Stomach (tissue), 8 donors: ENCODE measurements at regions not wholly inside any gene's neighbourhood (a gene's known extent, or its start where the extent isn't known, plus 50 kb on each side); places are given as distances from the start of the nearest gene placed in this dataset.

Experiments
- DNase-seq, 2 donors: peaks; one replicate each; pipeline versions ENCODE4 v3.0.0 to v3.0.0-alpha.2; 2013 to 2019
- H3K27ac ChIP-seq, 5 donors: fragments of 200-600 bp in 4 of 5; sonication (generic) in 4 of 5; one replicate each; pipeline ENCODE4 v1.5.1; 2013 to 2019; ENCODE audit warnings: mild to moderate bottlenecking in 1 of 5, moderate library complexity in 1 of 5
- H3K27me3 ChIP-seq, 3 donors: fragments of 200-600 bp; sonication (generic); one replicate each; pipeline ENCODE4 v1.5.1; 2017 to 2019; ENCODE audit warnings: mixed run types in 1 of 3
- H3K36me3 ChIP-seq, 4 donors: fragments of 200-600 bp; sonication (generic); 1 replicate in 3 of 4; 2 replicates in 1 of 4; pipeline ENCODE4 v1.5.1; 2016 to 2019
- H3K4me1 ChIP-seq, 4 donors: fragments of 200-600 bp; sonication (generic); one replicate each; pipeline ENCODE4 v1.5.1; 2016 to 2019
- H3K4me3 ChIP-seq, 4 donors: fragments of 200-600 bp; sonication (generic) in 3 of 4; one replicate each; pipeline ENCODE4 v1.5.1; 2016 to 2019; ENCODE audit warnings: mild to moderate bottlenecking in 1 of 4
- H3K9me3 ChIP-seq, 4 donors: fragments of 200-600 bp; sonication (generic); one replicate each; pipeline ENCODE4 v1.5.1; 2016 to 2019
- EP300 ChIP-seq: sonication (generic); formaldehyde crosslinking; IDR thresholded peaks from one replicate; pipeline ENCODE4 v1.6.1; 2017; ENCODE audit warnings: antibody characterized with exemption
- POLR2A ChIP-seq, 4 donors: fragments of 450-650 bp; IDR thresholded peaks; one replicate each; pipeline ENCODE4 v1.6.1; 2016; ENCODE audit warnings: antibody characterized with exemption in 4 of 4, control low read depth in 2 of 4, mild to moderate bottlenecking in 1 of 4, moderate library complexity in 1 of 4
- POLR2AphosphoS5 ChIP-seq, 3 donors: sonication (generic); formaldehyde crosslinking; IDR thresholded peaks; one replicate each; pipeline ENCODE4 v1.6.1; 2016; ENCODE audit warnings: antibody characterized with exemption in 3 of 3
- WGBS, 5 donors: extraction: QIAGEN DNeasy Blood & Tissue Kit in 3 of 5; methylation state at CpG; one replicate each; pipeline versions ENCODE4 v1.1.5 to v1.1.7; 2013 to 2018; 5-methylcytosine and 5-hydroxymethylcytosine counted together
- intact Hi-C: fragments of 100-400 bp; cut with DNase I; formaldehyde crosslinking; loops from one replicate; pipeline ENCODE4 v1.15.1; 2023; ENCODE audit warnings: low total_unique reads
- TF ChIP-seq, protein P1 (sequence below), 7 experiments: fragments of 450-650 bp in 4 of 7; fragments of 200-600 bp in 3 of 7; sonication (generic) in 3 of 7; IDR thresholded peaks; one replicate each; pipeline ENCODE4 v1.5.1; 2016 to 2019; ENCODE audit warnings: antibody characterized with exemption in 7 of 7, control low read depth in 2 of 7, mild to moderate bottlenecking in 1 of 7
- donor health status: healthy with polysubstance abuse.
- donor health status: Bipolar disorder and iron deficiency.
- donor health status: healthy.

DNA sequence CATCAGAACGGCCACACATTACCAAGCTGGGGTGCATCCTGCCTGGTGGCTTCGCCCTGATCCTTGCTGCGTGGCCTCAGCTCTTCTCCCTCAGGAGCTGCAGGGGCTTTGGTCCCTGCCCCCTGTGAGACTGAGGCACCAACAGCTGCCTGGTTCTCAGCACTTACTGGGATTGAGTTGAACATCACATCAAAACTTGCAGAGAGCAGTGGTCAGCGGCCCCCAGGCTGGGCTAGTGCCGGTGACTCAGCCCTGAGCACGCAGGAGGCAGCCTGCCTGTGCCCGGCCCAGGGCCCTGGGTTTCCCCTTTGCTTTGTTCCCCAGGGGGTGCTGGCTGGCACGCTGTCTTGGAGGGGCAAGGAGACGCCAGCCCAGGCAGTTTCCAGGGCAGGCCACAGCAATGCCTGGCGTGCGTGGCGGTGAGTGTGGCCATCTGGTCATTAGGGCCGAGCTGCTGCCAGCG, 63.3 kb downstream of the DLL1 start:
- TF ChIP-seq, protein P1, sequence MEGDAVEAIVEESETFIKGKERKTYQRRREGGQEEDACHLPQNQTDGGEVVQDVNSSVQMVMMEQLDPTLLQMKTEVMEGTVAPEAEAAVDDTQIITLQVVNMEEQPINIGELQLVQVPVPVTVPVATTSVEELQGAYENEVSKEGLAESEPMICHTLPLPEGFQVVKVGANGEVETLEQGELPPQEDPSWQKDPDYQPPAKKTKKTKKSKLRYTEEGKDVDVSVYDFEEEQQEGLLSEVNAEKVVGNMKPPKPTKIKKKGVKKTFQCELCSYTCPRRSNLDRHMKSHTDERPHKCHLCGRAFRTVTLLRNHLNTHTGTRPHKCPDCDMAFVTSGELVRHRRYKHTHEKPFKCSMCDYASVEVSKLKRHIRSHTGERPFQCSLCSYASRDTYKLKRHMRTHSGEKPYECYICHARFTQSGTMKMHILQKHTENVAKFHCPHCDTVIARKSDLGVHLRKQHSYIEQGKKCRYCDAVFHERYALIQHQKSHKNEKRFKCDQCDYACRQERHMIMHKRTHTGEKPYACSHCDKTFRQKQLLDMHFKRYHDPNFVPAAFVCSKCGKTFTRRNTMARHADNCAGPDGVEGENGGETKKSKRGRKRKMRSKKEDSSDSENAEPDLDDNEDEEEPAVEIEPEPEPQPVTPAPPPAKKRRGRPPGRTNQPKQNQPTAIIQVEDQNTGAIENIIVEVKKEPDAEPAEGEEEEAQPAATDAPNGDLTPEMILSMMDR (IDR thresholded peaks at IDR 0.05), result no peak
- TF ChIP-seq EP300 (no peak), POLR2AphosphoS5 (IDR thresholded peaks at IDR 0.05) (no peak), POLR2A (IDR thresholded peaks at IDR 0.05) (no peak)

DNA sequence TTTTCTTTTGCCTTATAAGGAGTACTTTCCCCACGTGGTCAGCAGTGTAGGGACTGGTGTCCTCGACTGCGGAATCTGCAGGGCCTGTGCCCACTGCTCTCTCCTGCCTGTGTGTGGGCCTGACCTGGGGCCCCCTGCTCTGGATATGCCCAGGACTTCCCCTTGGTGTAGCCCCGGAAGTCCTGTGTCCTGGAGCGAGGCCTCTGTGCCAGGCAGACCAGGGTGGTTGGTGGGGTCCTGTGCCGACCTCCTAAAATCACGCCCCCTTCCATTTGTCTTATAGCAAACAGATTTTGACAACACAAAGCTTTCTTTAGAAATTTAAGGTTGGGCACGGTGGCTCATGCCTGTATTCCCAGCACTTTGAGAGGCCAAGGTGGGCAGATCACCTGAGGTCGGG, 64.2 kb downstream of the DLL1 start:
- intact Hi-C loops, result no loop called here
- TF ChIP-seq POLR2A (IDR thresholded peaks at IDR 0.05), result no peak
- TF ChIP-seq, protein P1 (IDR thresholded peaks at IDR 0.05), result no peak
- TF ChIP-seq EP300, result no peak
- Histone ChIP-seq H3K9me3 (no peaks in the 10 kb centered on the region), H3K4me1 (peaks cover 9 to 31% (median 20%) of the 10 kb centered on the region in 4 donors), H3K27me3 (no peaks in the 10 kb centered on the region), H3K27ac (no peak overlapping the region), H3K4me3 (no peak overlapping the region), H3K36me3 (no peaks in the 10 kb centered on the region)
- 77 to 92% (median 85%) methylated on average over 9 of the region's 9 CpGs for WGBS, 5 donors
- DNase-seq, result no peak

More for the DNA sequence above, 63.3 kb downstream of the DLL1 start:
- no peaks in the 10 kb centered on the region for H3K36me3 ChIP-seq
- intact Hi-C loops, result no loop called here
- peaks cover 9 to 30% (median 20%) of the 10 kb centered on the region in 4 donors for H3K4me1 ChIP-seq
- no peak overlapping the region for H3K27ac ChIP-seq
- H3K9me3 ChIP-seq, result no peaks in the 10 kb centered on the region
- no peak overlapping the region for H3K4me3 ChIP-seq
- 88 to 94% (median 90%) methylated on average over 14 of the region's 14 CpGs for WGBS, 5 donors
- DNase-seq, result no peak
- H3K27me3 ChIP-seq, result no peaks in the 10 kb centered on the region

DNA sequence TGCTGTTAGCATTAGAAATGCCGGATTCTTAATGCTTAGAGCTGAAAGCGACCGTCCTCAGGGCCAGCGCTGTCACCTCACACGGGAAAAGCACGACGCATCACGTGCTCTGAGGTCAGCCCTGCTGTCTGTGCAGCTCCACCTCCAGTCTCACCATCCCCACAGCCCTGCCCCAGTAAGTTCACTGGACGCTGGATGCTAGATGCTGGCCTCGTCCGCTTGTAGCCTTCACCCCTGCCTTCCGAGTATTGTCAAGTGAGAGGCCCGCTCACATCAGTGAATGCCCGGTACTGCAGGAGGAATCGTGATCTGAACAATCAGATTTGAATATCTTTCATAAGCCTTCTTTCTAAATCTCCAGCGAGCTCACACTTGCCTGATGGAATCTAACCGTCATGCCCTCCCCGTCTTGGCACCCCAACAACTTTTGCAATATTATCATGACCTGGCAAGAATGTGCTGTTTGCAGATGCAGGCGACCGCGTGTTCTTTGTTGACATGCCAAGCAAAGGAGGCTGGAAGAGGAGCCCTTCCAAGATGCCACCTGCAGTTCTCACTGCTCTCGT, 64.9 kb downstream of the DLL1 start:
- intact Hi-C loops, result no loop called here
- peak; percentile 41 to 47 for DNase-seq
- H3K4me1 ChIP-seq, result peaks cover 9 to 31% (median 20%) of the 10 kb centered on the region in 4 donors
- no peaks in the 10 kb centered on the region for H3K9me3 ChIP-seq
- no peak overlapping the region for H3K4me3 ChIP-seq
- no peak for TF ChIP-seq POLR2A (IDR thresholded peaks at IDR 0.05)
- TF ChIP-seq, protein P1 (IDR thresholded peaks at IDR 0.05), result no peak
- TF ChIP-seq EP300, result no peak
- TF ChIP-seq POLR2AphosphoS5 (IDR thresholded peaks at IDR 0.05), result no peak
- no peaks in the 10 kb centered on the region for H3K36me3 ChIP-seq
- whole genome bisulfite sequencing, 5 donors, result 56 to 74% (median 66%) methylated on average over 22 of the region's 22 CpGs
- no peaks in the 10 kb centered on the region for H3K27me3 ChIP-seq
- peak overlapping the region in 3 of 5 donors; percentile 15 to 68 (median 28) for H3K27ac ChIP-seq

DNA sequence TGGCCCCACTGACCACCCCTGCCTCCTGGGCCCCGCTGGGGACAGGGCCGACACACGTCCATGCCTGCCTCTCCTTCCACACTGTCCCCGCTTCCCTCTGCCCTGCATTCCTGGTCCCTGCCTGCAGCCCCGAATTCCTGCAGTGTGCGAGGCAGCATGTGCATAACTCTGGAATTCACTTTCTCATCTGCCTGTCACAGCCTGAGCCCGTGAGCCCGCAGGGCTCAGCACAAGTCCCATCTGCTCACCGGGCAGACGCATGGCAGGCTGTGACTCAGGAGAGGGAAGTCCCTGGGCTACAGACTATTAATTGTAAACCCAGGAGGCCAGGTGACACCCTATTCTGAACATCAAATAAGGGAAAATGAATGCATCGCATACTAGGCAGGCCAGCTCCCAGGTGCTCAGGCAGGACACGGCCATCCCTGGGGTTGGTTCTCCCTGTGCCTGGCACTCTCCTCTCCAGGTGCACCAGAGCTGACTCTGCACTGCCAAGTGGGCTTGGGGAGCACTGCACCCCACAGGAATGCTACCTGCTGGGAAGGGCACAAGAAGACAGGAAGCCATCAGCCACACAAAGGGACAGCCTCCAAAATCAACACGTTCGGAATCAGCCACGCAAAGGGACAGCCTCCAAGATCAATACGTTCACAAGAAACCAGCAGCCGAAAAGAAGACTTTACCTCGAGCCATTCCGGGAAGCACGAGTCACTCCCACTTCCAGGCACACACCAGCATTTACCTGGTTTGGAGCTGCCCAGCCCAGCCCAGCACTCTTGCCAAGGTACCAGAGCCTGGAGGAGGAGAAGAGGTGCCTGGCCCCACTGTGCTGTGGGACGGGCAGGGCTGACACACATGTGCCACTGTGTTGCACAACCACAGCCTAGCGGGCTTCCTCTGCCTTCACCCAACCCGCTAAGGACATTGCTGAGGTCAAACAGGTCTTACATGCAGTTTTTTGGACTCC, 65.9 kb downstream of the DLL1 start:
- Histone ChIP-seq H3K27ac (peak overlapping the region in 3 of 5 donors; percentile 15 to 68 (median 28)), H3K4me3 (no peak overlapping the region), H3K27me3 (no peaks in the 10 kb centered on the region), H3K36me3 (no peaks in the 10 kb centered on the region), H3K4me1 (peaks cover 9 to 31% (median 20%) of the 10 kb centered on the region in 4 donors), H3K9me3 (no peaks in the 10 kb centered on the region)
- WGBS, 5 donors, result 45 to 61% (median 54%) methylated on average over 22 to 23 of the region's 23 CpGs
- peak; percentile 60 to 81 for DNase-seq
- intact Hi-C loops, result no loop called here
- TF ChIP-seq EP300 (no peak), POLR2AphosphoS5 (IDR thresholded peaks at IDR 0.05) (peak in 1 of 3 donors; percentile 8), POLR2A (IDR thresholded peaks at IDR 0.05) (no peak)
- TF ChIP-seq, protein P1 (IDR thresholded peaks at IDR 0.05), result peak in 1 of 7 experiments; percentile 10
